Panc1 (cell line): ENCODE measurements at regions not wholly inside any gene's neighbourhood (a gene's known extent, or its start where the extent isn't known, plus 50 kb on each side); places are given as distances from the start of the nearest gene placed in this dataset.
"Not testable (repeated sequence)": the region's sequence is repeated elsewhere in the genome, so short reads cannot be mapped to it uniquely, and the experiment has no call there.

Experiments used
- ATAC-seq: fragments of 200-7000 bp; cut with Tn5 transposase; 2 replicates; pipeline ENCODE4 v1.9.1; 2020; ENCODE audit warnings: mild to moderate bottlenecking, moderate library complexity
- BruUV-seq: library from RNA; stranded (reverse); fragments of 400-500 nt; replicated peaks from 2 replicates; lab custom pipeline; 2021; lab: Mats Ljungman, UMichigan
- CTCF ChIA-PET: fragments of 300-600 bp; sonication (Branson Sonifier 250); formaldehyde crosslinking; loops from one replicate; lab custom pipeline; 2022; ENCODE audit warnings: antibody characterized with exemption; lab: Charles Lee
- POLR2A ChIA-PET: fragments of 300-600 bp; sonication (Branson Sonifier 250); formaldehyde crosslinking; loops from one replicate; lab custom pipeline; 2022; ENCODE audit warnings: antibody characterized with exemption; lab: Charles Lee
- DNase-seq: peaks from one replicate; pipeline ENCODE4 v3.0.0-alpha.2; 2010; ENCODE audit warnings: low read depth, low spot score
- H3K27ac ChIP-seq: 2 replicates; pipeline ENCODE4 v1.5.1; 2011; ENCODE audit warnings: mild to moderate bottlenecking, low read length, inconsistent platforms
- H3K27me3 ChIP-seq: fragments of 200-500 bp; sonication (Bioruptor generic); 2 replicates; pipeline ENCODE4 v1.6.0; 2014; ENCODE audit warnings: low read length, inconsistent platforms; ENCODE audit not compliant: control insufficient read depth, insufficient read depth
- H3K36me3 ChIP-seq: fragments of 200-500 bp; sonication (Bioruptor generic); 2 replicates; pipeline ENCODE4 v1.5.1; 2014; ENCODE audit warnings: inconsistent platforms, mild to moderate bottlenecking, low read length, moderate library complexity; ENCODE audit not compliant: control insufficient read depth, insufficient read depth
- H3K4me1 ChIP-seq: 2 replicates; pipeline ENCODE4 v1.5.1; 2011; ENCODE audit warnings: inconsistent platforms, mild to moderate bottlenecking, low read length, moderate library complexity; ENCODE audit not compliant: control insufficient read depth, insufficient read depth
- H3K4me3 ChIP-seq, 2 experiments: 2 replicates each; pipeline ENCODE4 v1.5.1; 2011 to 2012; ENCODE audit warnings: low read depth in 2 of 2, low read length in 2 of 2, mild to moderate bottlenecking in 2 of 2, inconsistent platforms in 1 of 2, moderate library complexity in 1 of 2
- H3K9me3 ChIP-seq: fragments of 200-500 bp; sonication (Bioruptor generic); 2 replicates; pipeline ENCODE4 v1.5.1; 2014; ENCODE audit warnings: low read depth, mild to moderate bottlenecking, inconsistent platforms, low read length, moderate library complexity; ENCODE audit not compliant: control insufficient read depth, insufficient read depth
- POLR2AphosphoS5 ChIP-seq: IDR thresholded peaks from 2 replicates; pipeline ENCODE4 v1.6.1; 2012; ENCODE audit warnings: mild to moderate bottlenecking, low read depth, low read length, moderate library complexity
- SIN3A ChIP-seq: IDR thresholded peaks from 2 replicates; pipeline ENCODE4 v1.6.1; 2012; ENCODE audit warnings: low read depth, mild to moderate bottlenecking, low read length, moderate library complexity, borderline replicate concordance; ENCODE audit not compliant: insufficient read depth
- TCF7L2 ChIP-seq: IDR thresholded peaks from 2 replicates; pipeline ENCODE4 v1.6.1; 2011; ENCODE audit warnings: mild to moderate bottlenecking, low read depth, low read length, inconsistent platforms
- in situ Hi-C: cut with HindIII; loops from 2 replicates; pipeline ENCODE4 v1.10.0; 2016; ENCODE audit warnings: low sequenced_read_pairs, low pct_unique_long_range_greater_than_20kb
- intact Hi-C: fragments of 100-400 bp; cut with micrococcal nuclease; formaldehyde crosslinking; loops from one replicate; pipeline ENCODE4 v1.10.0; 2022; ENCODE audit not compliant: unreplicated experiment
- TF ChIP-seq, protein P1 (sequence below): fragments of 450-650 bp; IDR thresholded peaks from 2 replicates; pipeline ENCODE4 v1.5.1; 2017; ENCODE audit warnings: mild to moderate bottlenecking
- TF ChIP-seq, protein P2 (sequence below), 2 experiments: IDR thresholded peaks; 2 replicates each; pipeline ENCODE4 v1.6.1; 2011 to 2012; ENCODE audit warnings: low read depth in 2 of 2, control low read depth in 1 of 2, low read length in 1 of 2, mild to moderate bottlenecking in 1 of 2, moderate library complexity in 1 of 2; ENCODE audit not compliant: insufficient read depth in 1 of 2

DNA sequence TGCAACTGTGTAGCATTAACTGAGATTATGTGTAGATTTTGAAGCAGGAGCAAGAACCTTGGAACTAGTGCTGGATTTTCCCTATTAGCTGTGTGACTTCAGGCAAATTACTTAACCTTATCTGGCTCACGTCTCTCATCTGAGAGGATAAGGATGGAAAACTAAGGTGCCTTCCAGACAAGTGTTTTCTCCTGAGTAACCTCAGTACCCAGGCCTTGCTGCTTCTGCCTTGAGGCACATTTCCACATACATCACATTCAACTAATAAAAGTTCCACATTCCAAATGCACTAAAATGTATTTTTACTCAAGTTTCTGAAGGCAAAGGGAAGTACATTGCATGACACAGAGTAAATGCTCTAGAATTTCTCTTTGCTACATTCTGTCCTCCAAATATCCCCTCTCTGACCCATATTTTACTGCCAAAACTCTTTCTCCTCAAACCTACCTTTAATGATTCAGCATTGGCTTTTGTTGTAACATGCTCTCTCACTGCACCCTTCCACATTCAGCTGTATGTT lies 195.4 kb upstream of the ADGRL3 start:
- in situ Hi-C loops: no loop called here
- Histone ChIP-seq H3K36me3 (no peaks in the 10 kb centered on the region), H3K4me3 (no peak overlapping the region), H3K9me3 (no peaks in the 10 kb centered on the region), H3K27me3 (no peaks in the 10 kb centered on the region), H3K27ac (no peak overlapping the region), H3K4me1 (no peaks in the 10 kb centered on the region)
- POLR2A ChIA-PET: no interaction called here
- intact Hi-C loops: no loop called here
- no TSS peak for BruUV-seq
- DNase-seq: no peak
- no peak for TF ChIP-seq TCF7L2
- TF ChIP-seq, protein P1, sequence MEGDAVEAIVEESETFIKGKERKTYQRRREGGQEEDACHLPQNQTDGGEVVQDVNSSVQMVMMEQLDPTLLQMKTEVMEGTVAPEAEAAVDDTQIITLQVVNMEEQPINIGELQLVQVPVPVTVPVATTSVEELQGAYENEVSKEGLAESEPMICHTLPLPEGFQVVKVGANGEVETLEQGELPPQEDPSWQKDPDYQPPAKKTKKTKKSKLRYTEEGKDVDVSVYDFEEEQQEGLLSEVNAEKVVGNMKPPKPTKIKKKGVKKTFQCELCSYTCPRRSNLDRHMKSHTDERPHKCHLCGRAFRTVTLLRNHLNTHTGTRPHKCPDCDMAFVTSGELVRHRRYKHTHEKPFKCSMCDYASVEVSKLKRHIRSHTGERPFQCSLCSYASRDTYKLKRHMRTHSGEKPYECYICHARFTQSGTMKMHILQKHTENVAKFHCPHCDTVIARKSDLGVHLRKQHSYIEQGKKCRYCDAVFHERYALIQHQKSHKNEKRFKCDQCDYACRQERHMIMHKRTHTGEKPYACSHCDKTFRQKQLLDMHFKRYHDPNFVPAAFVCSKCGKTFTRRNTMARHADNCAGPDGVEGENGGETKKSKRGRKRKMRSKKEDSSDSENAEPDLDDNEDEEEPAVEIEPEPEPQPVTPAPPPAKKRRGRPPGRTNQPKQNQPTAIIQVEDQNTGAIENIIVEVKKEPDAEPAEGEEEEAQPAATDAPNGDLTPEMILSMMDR: no peak
- TF ChIP-seq, protein P2, sequence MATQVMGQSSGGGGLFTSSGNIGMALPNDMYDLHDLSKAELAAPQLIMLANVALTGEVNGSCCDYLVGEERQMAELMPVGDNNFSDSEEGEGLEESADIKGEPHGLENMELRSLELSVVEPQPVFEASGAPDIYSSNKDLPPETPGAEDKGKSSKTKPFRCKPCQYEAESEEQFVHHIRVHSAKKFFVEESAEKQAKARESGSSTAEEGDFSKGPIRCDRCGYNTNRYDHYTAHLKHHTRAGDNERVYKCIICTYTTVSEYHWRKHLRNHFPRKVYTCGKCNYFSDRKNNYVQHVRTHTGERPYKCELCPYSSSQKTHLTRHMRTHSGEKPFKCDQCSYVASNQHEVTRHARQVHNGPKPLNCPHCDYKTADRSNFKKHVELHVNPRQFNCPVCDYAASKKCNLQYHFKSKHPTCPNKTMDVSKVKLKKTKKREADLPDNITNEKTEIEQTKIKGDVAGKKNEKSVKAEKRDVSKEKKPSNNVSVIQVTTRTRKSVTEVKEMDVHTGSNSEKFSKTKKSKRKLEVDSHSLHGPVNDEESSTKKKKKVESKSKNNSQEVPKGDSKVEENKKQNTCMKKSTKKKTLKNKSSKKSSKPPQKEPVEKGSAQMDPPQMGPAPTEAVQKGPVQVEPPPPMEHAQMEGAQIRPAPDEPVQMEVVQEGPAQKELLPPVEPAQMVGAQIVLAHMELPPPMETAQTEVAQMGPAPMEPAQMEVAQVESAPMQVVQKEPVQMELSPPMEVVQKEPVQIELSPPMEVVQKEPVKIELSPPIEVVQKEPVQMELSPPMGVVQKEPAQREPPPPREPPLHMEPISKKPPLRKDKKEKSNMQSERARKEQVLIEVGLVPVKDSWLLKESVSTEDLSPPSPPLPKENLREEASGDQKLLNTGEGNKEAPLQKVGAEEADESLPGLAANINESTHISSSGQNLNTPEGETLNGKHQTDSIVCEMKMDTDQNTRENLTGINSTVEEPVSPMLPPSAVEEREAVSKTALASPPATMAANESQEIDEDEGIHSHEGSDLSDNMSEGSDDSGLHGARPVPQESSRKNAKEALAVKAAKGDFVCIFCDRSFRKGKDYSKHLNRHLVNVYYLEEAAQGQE (IDR thresholded peaks at IDR 0.05; ENCODE audit: insufficient read depth in 1 of 2, low read depth in 2 of 2, low read length in 1 of 2): no peak
- TF ChIP-seq POLR2AphosphoS5: no peak
- TF ChIP-seq SIN3A: no peak
- ATAC-seq: no peak
- CTCF ChIA-PET: no interaction called here

GRCh38 chr4:61011051-61011450 lies 189.1 kb upstream of the ADGRL3 start:
- POLR2A ChIA-PET: no interaction called here
- TF ChIP-seq TCF7L2 (no peak), SIN3A (no peak), POLR2AphosphoS5 (no peak)
- TF ChIP-seq, protein P1: no peak
- TF ChIP-seq, protein P2 (IDR thresholded peaks at IDR 0.05; ENCODE audit: insufficient read depth in 1 of 2, low read depth in 2 of 2, low read length in 1 of 2): no peak
- in situ Hi-C loops (no loop called here), intact Hi-C loops (no loop called here)
- no peak for DNase-seq
- no peak for ATAC-seq
- no TSS peak for BruUV-seq
- H3K9me3 ChIP-seq: no peaks in the 10 kb centered on the region
- CTCF ChIA-PET: no interaction called here
- no peak overlapping the region for H3K4me3 ChIP-seq
- H3K4me1 ChIP-seq: no peaks in the 10 kb centered on the region
- no peak overlapping the region for H3K27ac ChIP-seq
- no peaks in the 10 kb centered on the region for H3K36me3 ChIP-seq
- H3K27me3 ChIP-seq: no peaks in the 10 kb centered on the region

GRCh38 chr4:61011936-61012335 lies 188.2 kb upstream of the ADGRL3 start:
- H3K4me3 ChIP-seq, H3K36me3 ChIP-seq, POLR2A ChIA-PET, in situ Hi-C loops, DNase-seq, H3K27me3 ChIP-seq, H3K9me3 ChIP-seq, BruUV-seq, CTCF ChIA-PET, H3K4me1 ChIP-seq, intact Hi-C loops, H3K27ac ChIP-seq, ATAC-seq: not testable (repeated sequence)
